H1 (cell line): ENCODE measurements at regions not wholly inside any gene's neighbourhood (a gene's known extent, or its start where the extent isn't known, plus 50 kb on each side); places are given as distances from the start of the nearest gene placed in this dataset.

ENCODE experiments used
- CTCF ChIA-PET: fragments of 300-600 bp; sonication (Branson Sonifier 250); formaldehyde crosslinking; loops from one replicate; lab custom pipeline; 2021; ENCODE audit not compliant: partially characterized antibody; lab: Charles Lee
- POLR2A ChIA-PET: fragments of 300-600 bp; sonication (Branson Sonifier 250); formaldehyde crosslinking; loops from one replicate; lab custom pipeline; 2021; ENCODE audit warnings: inconsistent platforms; ENCODE audit not compliant: partially characterized antibody; lab: Charles Lee
- DNase-seq, 2 experiments: peaks; one replicate each; pipeline versions ENCODE4 v3.0.0 to v3.0.0-alpha.2; 2010 to 2022; ENCODE audit warnings: low spot score in 2 of 2, low read depth in 1 of 2, mixed read lengths in 1 of 2
- FAIRE-seq: peaks from 2 replicates; lab custom pipeline; 2011; peaks lifted over from hg19 to GRCh38; lab: Jason Lieb, UNC
- H2AFZ ChIP-seq: 2 replicates; pipeline ENCODE4 v1.8.1; 2012; ENCODE audit warnings: low read length, inconsistent platforms
- H2AK5ac ChIP-seq: 2 replicates; pipeline ENCODE4 v1.6.1; 2013; ENCODE audit warnings: low read depth, low read length
- H2BK120ac ChIP-seq: replicated peaks from 2 replicates; pipeline ENCODE3; 2013; ENCODE audit warnings: low read depth, low read length, inconsistent platforms
- H2BK12ac ChIP-seq: 2 replicates; pipeline ENCODE4 v1.6.1; 2013; ENCODE audit warnings: low read depth, low read length
- H2BK15ac ChIP-seq: 2 replicates; pipeline ENCODE4 v1.6.1; 2013; ENCODE audit warnings: low read length
- H2BK20ac ChIP-seq: 2 replicates; pipeline ENCODE4 v1.6.1; 2013; ENCODE audit warnings: low read length
- H2BK5ac ChIP-seq: 2 replicates; pipeline ENCODE4 v1.6.1; 2013; ENCODE audit warnings: low read depth, low read length
- H3K14ac ChIP-seq: 2 replicates; pipeline ENCODE4 v1.6.1; 2013; ENCODE audit warnings: inconsistent platforms; ENCODE audit not compliant: insufficient read length
- H3K18ac ChIP-seq: 2 replicates; pipeline ENCODE4 v1.6.1; 2013; ENCODE audit warnings: low read length; ENCODE audit errors: extremely low read depth
- H3K23ac ChIP-seq: 2 replicates; pipeline ENCODE4 v1.6.1; 2013; ENCODE audit warnings: inconsistent platforms; ENCODE audit not compliant: insufficient read length
- H3K23me2 ChIP-seq: 2 replicates; pipeline ENCODE4 v1.6.1; 2013; ENCODE audit warnings: low read depth, low read length
- H3K27ac ChIP-seq: 2 replicates; pipeline ENCODE4 v1.6.1; 2011; ENCODE audit warnings: low read depth, low read length, inconsistent platforms
- H3K27me3 ChIP-seq, 4 experiments: replicated peaks in 1 of 4; 1 replicate in 1 of 4; 2 replicates in 3 of 4; pipeline versions ENCODE4 v1.6.1 to v1.8.1; 2011 to 2013; ENCODE audit warnings: low read length in 3 of 4, mild to moderate bottlenecking in 3 of 4, inconsistent platforms in 2 of 4, mixed read lengths in 2 of 4, moderate library complexity in 1 of 4; ENCODE audit not compliant: control insufficient read depth in 3 of 4, insufficient read depth in 3 of 4; ENCODE audit errors: extremely low read depth in 1 of 4
- H3K36me3 ChIP-seq, 4 experiments: 2 replicates each; pipeline versions ENCODE4 v1.6.1 to v1.8.1; 2011 to 2013; ENCODE audit warnings: mild to moderate bottlenecking in 4 of 4, low read length in 3 of 4, moderate library complexity in 2 of 4, control low read depth in 1 of 4, inconsistent platforms in 1 of 4; ENCODE audit not compliant: insufficient read depth in 4 of 4, control insufficient read depth in 2 of 4
- H3K4ac ChIP-seq: replicated peaks from 2 replicates; pipeline ENCODE3; 2013; ENCODE audit warnings: low read length, low read depth, mixed read lengths, inconsistent platforms; ENCODE audit not compliant: insufficient read length
- H3K4me1 ChIP-seq, 4 experiments: replicated peaks in 1 of 4; 1 replicate in 1 of 4; 2 replicates in 3 of 4; pipeline versions ENCODE4 v1.6.1 to v1.8.1; 2011 to 2013; ENCODE audit warnings: low read length in 3 of 4, inconsistent platforms in 2 of 4, mixed read lengths in 1 of 4; ENCODE audit not compliant: insufficient read depth in 4 of 4, control insufficient read depth in 3 of 4
- H3K4me2 ChIP-seq, 2 experiments: 2 replicates each; pipeline versions ENCODE4 v1.6.1 to v1.8.1; 2011 to 2013; ENCODE audit warnings: low read depth in 2 of 2, low read length in 2 of 2, control low read depth in 1 of 2, inconsistent platforms in 1 of 2, mild to moderate bottlenecking in 1 of 2; ENCODE audit not compliant: insufficient read depth in 1 of 2
- H3K4me3 ChIP-seq, 4 experiments: fragments of 200-600, 300-600 bp in 1 of 4; sonication (generic), shearing (Covaris generic), sonication (Bioruptor Twin) in 1 of 4; 2 replicates each; pipeline versions ENCODE4 v1.5.1 to v1.8.1; 2011 to 2016; ENCODE audit warnings: low read length in 4 of 4, low read depth in 3 of 4, control low read depth in 2 of 4, inconsistent platforms in 2 of 4, mild to moderate bottlenecking in 2 of 4, mixed read lengths in 1 of 4, moderate library complexity in 1 of 4; ENCODE audit not compliant: insufficient read depth in 2 of 4; ENCODE audit errors: extremely low read depth in 1 of 4
- H3K56ac ChIP-seq: replicated peaks from 2 replicates; pipeline ENCODE3; 2013; ENCODE audit warnings: low read depth, mild to moderate bottlenecking, mixed read lengths, low read length, inconsistent platforms; ENCODE audit not compliant: insufficient read length
- H3K79me1 ChIP-seq: 2 replicates; pipeline ENCODE4 v1.6.1; 2013; ENCODE audit warnings: low read depth, low read length, control low read depth
- H3K79me2 ChIP-seq, 2 experiments: 2 replicates each; pipeline versions ENCODE4 v1.6.1 to v1.8.1; 2012 to 2013; ENCODE audit warnings: low read length in 2 of 2, mild to moderate bottlenecking in 2 of 2, inconsistent platforms in 1 of 2; ENCODE audit not compliant: insufficient read depth in 2 of 2, control insufficient read depth in 1 of 2
- H3K9ac ChIP-seq, 4 experiments: replicated peaks in 1 of 4; 1 replicate in 1 of 4; 2 replicates in 3 of 4; pipeline versions ENCODE4 v1.6.1 to v1.8.1; 2011 to 2013; ENCODE audit warnings: low read depth in 3 of 4, low read length in 3 of 4, control low read depth in 2 of 4, mild to moderate bottlenecking in 2 of 4, moderate library complexity in 2 of 4, inconsistent platforms in 1 of 4; ENCODE audit errors: extremely low read depth in 1 of 4
- H3K9me3 ChIP-seq, 2 experiments: 2 replicates each; pipeline versions ENCODE4 v1.6.1 to v1.8.1; 2012 to 2013; ENCODE audit warnings: mild to moderate bottlenecking in 2 of 2, moderate library complexity in 2 of 2, control low read depth in 1 of 2, inconsistent platforms in 1 of 2, low read depth in 1 of 2, low read length in 1 of 2, mixed read lengths in 1 of 2; ENCODE audit not compliant: insufficient read depth in 2 of 2
- H4K20me1 ChIP-seq, 2 experiments: replicated peaks in 1 of 2; 2 replicates each; pipeline versions ENCODE3 to v1.8.1; 2011 to 2013; ENCODE audit warnings: inconsistent platforms in 2 of 2, low read length in 2 of 2, mild to moderate bottlenecking in 1 of 2; ENCODE audit not compliant: insufficient read depth in 2 of 2, control insufficient read depth in 1 of 2
- H4K5ac ChIP-seq: 2 replicates; pipeline ENCODE4 v1.6.1; 2013; ENCODE audit warnings: low read length, low read depth, mixed read lengths, inconsistent platforms; ENCODE audit not compliant: insufficient read length
- H4K8ac ChIP-seq: 2 replicates; pipeline ENCODE4 v1.8.0; 2013; ENCODE audit warnings: mild to moderate bottlenecking, moderate library complexity, low read length, inconsistent platforms; ENCODE audit not compliant: insufficient read depth; ENCODE audit errors: extremely low read depth
- H4K91ac ChIP-seq: replicated peaks from 2 replicates; pipeline ENCODE3; 2013; ENCODE audit warnings: low read length, mixed read lengths, inconsistent platforms; ENCODE audit not compliant: insufficient read length
- CBX5 ChIP-seq: fragments of 300-800, 300-1000 bp; sonication (generic); IDR thresholded peaks from 2 replicates; pipeline ENCODE4 v1.7.1; 2016; ENCODE audit warnings: antibody characterized with exemption, low read length, low read depth
- GTF2F1 ChIP-seq: IDR thresholded peaks from 2 replicates; pipeline ENCODE4 v1.6.1; 2012; ENCODE audit warnings: low read depth, low read length, improper control_type of control experiment, borderline replicate concordance

- Histone ChIP-seq H3K27ac (no peak overlapping the region), H4K91ac (no peak overlapping the region), H3K23ac (no peak overlapping the region), H3K36me3 (no peaks in the 10 kb centered on the region), H3K56ac (no peak overlapping the region), H2BK12ac (no peak overlapping the region), H3K23me2 (no peaks in the 10 kb centered on the region), H3K9ac (no peak overlapping the region), H4K20me1 (no peaks in the 10 kb centered on the region), H3K79me1 (no peaks in the 10 kb centered on the region), H3K79me2 (no peaks in the 10 kb centered on the region), H3K4me3 (no peak overlapping the region), H3K4ac (no peak overlapping the region), H3K27me3 (no peaks in the 10 kb centered on the region), H2BK15ac (no peak overlapping the region), H2BK5ac (no peak overlapping the region), H2AFZ (no peak overlapping the region), H3K4me2 (no peak overlapping the region), H4K8ac (no peak overlapping the region), H3K18ac (no peak overlapping the region), H2BK120ac (no peak overlapping the region), H2BK20ac (no peak overlapping the region), H3K4me1 (no peaks in the 10 kb centered on the region), H3K14ac (no peak overlapping the region), H4K5ac (no peak overlapping the region), H3K9me3 (peaks cover 0 to 7% of the 10 kb centered on the region in 2 experiments; a peak in 1 of 4 replicates), H2AK5ac (no peak overlapping the region)
- POLR2A ChIA-PET = no interaction called here
- FAIRE-seq (no peak), DNase-seq (no peak)
- CTCF ChIA-PET = interaction anchor here (0.6 kb wide), 1 partner anchor 160 kb away, joined by 4 read pairs; no protein-coding TSS in a partner anchor
- TF ChIP-seq GTF2F1 (no peak), CBX5 (no peak)
These were observed 252.2 kb downstream of the SYT10 start for GRCh38 chr12:33187409-33187808.
